Testis (tissue), 2 donors: ENCODE measurements at regions not wholly inside any gene's neighbourhood (a gene's known extent, or its start where the extent isn't known, plus 50 kb on each side); places are given as distances from the start of the nearest gene placed in this dataset.

ENCODE experiments used
- CTCF ChIP-seq, 3 experiments: fragments of 450-650 bp in 2 of 3; fragments of 200-600 bp in 1 of 3; sonication (generic) in 1 of 3; IDR thresholded peaks; one replicate each; pipeline ENCODE4 v1.5.1; 2016 to 2019; ENCODE audit warnings: antibody characterized with exemption in 3 of 3, mild to moderate bottlenecking in 2 of 3, moderate library complexity in 1 of 3
- POLR2A ChIP-seq: fragments of 450-650 bp; IDR thresholded peaks from one replicate; pipeline ENCODE4 v1.6.1; 2017; ENCODE audit warnings: antibody characterized with exemption, mild to moderate bottlenecking, moderate library complexity

DNA sequence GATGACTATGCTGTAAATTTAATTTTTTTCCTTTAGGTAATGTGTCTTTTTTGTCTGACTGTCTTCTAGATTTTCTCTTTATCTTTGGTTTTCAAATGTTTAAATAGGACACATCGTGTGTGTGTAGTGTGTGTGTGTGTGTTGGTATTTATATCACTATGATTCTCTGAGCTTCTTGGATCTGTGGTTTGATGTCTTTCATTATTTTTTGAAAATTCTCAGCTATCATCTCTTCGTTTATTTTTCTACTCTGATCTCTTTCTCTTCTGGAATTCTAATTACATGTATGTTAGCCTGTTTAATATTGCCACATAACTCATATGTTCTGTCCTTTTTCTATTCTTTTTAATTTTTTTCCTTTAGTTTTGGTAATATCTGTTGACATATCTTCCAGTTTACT, 73.5 kb upstream of the OR10AD1 start:
- TF ChIP-seq CTCF (IDR thresholded peaks at IDR 0.05) (no peak), POLR2A (no peak)
